Activated CD4-positive, alpha-beta T cell treated with anti-CD3 and anti-CD28 coated beads, Interleukin-2, amount 10 ng/mL, durations not matched to agents 24 days and 14 days (primary cell): ENCODE measurements at regions not wholly inside any gene's neighbourhood (a gene's known extent, or its start where the extent isn't known, plus 50 kb on each side); places are given as distances from the start of the nearest gene placed in this dataset.

Source experiments
- DNase-seq: peaks from one replicate; pipeline ENCODE4 v3.0.0; 2022
- H3K27ac Mint-ChIP-seq: one replicate; pipeline ENCODE4 v1.8.0; 2022; ENCODE audit warnings: mild to moderate bottlenecking, mixed read lengths
- H3K27me3 Mint-ChIP-seq: one replicate; pipeline ENCODE4 v1.8.0; 2022; ENCODE audit warnings: mixed read lengths
- H3K36me3 Mint-ChIP-seq: one replicate; pipeline ENCODE4 v1.8.0; 2022; ENCODE audit warnings: low read depth, mild to moderate bottlenecking, mixed read lengths
- H3K4me1 Mint-ChIP-seq: one replicate; pipeline ENCODE4 v1.8.0; 2021; ENCODE audit warnings: mixed read lengths
- H3K4me3 Mint-ChIP-seq: one replicate; pipeline ENCODE4 v1.8.0; 2022; ENCODE audit warnings: mild to moderate bottlenecking, moderate library complexity, mixed read lengths
- H3K9me3 Mint-ChIP-seq: one replicate; pipeline ENCODE4 v1.8.0; 2021; ENCODE audit warnings: mixed read lengths
- intact Hi-C: fragments of 100-400 bp; cut with micrococcal nuclease; formaldehyde crosslinking; loops from one replicate; pipeline ENCODE4 v1.15.1; 2023

DNA sequence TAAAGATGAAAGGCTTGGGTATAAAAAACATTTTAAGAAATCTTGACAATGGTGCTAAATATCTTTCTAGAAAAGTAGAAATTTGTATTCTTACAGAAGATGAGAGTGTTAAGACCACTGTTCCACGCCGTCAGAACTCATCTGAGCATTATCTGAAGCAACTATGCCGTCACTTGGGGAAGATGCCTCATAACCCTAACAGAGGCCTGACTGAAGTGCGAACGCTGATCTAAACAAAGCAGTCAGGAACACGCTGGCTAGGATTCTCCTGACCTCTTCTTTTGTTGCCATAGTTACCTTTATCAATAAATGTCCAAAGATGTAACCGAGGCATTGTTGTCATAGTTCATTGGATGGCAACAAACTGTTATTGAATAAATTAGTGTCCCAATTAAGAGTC lies 612.4 kb downstream of the LTN1 start:
- Mint-ChIP-seq H3K4me3 (no peak overlapping the region), H3K27ac (no peak overlapping the region), H3K4me1 (no peaks in the 10 kb centered on the region), H3K36me3 (no peaks in the 10 kb centered on the region), H3K27me3 (no peaks in the 10 kb centered on the region), H3K9me3 (no peaks in the 10 kb centered on the region)
- no peak for DNase-seq
- intact Hi-C loops, result no loop called here

- H3K4me3 Mint-ChIP-seq, result no peak overlapping the region
- H3K9me3 Mint-ChIP-seq, result no peaks in the 10 kb centered on the region
- H3K4me1 Mint-ChIP-seq, result no peaks in the 10 kb centered on the region
These were observed 614.7 kb downstream of the LTN1 start for GRCh38 chr21:28378026-28378425.

GRCh38 chr21:28375708-28376385 lies 616.8 kb downstream of the LTN1 start:
- Mint-ChIP-seq H3K27ac (no peak overlapping the region), H3K36me3 (no peaks in the 10 kb centered on the region), H3K4me1 (no peaks in the 10 kb centered on the region), H3K27me3 (no peaks in the 10 kb centered on the region), H3K9me3 (no peaks in the 10 kb centered on the region), H3K4me3 (no peak overlapping the region)
- intact Hi-C loops, result no loop called here
- no peak for DNase-seq

More at GRCh38 chr21:28378026-28378425, 614.7 kb downstream of the LTN1 start:
- intact Hi-C loops, result no loop called here
- no peaks in the 10 kb centered on the region for H3K27me3 Mint-ChIP-seq
- no peaks in the 10 kb centered on the region for H3K36me3 Mint-ChIP-seq
- no peak overlapping the region for H3K27ac Mint-ChIP-seq
- no peak for DNase-seq

DNA sequence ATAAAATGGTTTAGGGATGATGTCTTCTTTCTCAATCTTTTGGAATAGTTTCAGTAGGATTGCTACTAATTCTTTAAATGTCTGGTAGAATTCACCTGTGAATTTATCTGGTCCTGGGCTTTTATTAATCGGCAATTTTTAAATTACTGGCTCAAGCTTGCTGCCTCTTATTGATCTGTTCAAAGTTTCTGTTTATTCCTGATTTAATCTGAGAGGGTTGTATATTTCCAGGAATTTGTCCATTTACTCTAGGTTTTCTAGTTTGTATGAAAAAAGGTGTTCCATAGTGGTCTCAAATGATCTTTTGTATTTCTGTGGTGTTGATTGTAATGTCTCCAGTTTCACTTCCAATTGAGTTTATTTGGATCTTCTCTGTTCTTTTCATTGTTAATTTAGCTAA lies 617.8 kb downstream of the LTN1 start:
- H3K4me1 Mint-ChIP-seq, result no peaks in the 10 kb centered on the region
- intact Hi-C loops, result no loop called here
- no peak overlapping the region for H3K4me3 Mint-ChIP-seq
- H3K36me3 Mint-ChIP-seq, result no peaks in the 10 kb centered on the region
- DNase-seq, result no peak
- no peak overlapping the region for H3K27ac Mint-ChIP-seq
- H3K27me3 Mint-ChIP-seq, result no peaks in the 10 kb centered on the region
- no peaks in the 10 kb centered on the region for H3K9me3 Mint-ChIP-seq

DNA sequence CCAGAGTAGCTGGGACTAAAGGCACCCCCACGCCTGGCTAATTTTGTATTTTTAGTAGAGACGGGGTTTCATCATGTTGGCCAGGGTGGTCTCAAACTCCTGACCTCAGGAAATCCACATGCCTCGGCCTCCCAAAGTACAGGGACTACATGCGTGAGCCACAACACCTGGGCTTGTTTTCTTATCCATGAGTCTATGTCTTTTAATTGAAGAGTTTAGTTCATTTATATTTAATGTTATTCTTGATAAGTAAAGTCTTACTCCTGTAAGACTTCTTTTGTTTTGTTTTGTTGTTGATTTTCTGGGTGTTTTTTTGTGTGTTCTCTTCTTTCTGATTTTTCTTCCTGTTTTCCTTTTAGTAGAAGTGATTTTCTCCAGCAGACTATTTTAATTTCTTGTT lies 621.0 kb downstream of the LTN1 start:
- H3K4me3 Mint-ChIP-seq, result no peak overlapping the region
- DNase-seq, result no peak
- H3K27ac Mint-ChIP-seq, result no peak overlapping the region
- no peaks in the 10 kb centered on the region for H3K27me3 Mint-ChIP-seq
- H3K36me3 Mint-ChIP-seq, result no peaks in the 10 kb centered on the region
- no peaks in the 10 kb centered on the region for H3K9me3 Mint-ChIP-seq
- intact Hi-C loops, result no loop called here
- no peaks in the 10 kb centered on the region for H3K4me1 Mint-ChIP-seq

- H3K27me3 Mint-ChIP-seq, result no peaks in the 10 kb centered on the region
- no peak overlapping the region for H3K4me3 Mint-ChIP-seq
- no peaks in the 10 kb centered on the region for H3K9me3 Mint-ChIP-seq
- H3K4me1 Mint-ChIP-seq, result no peaks in the 10 kb centered on the region
- intact Hi-C loops, result no loop called here
- no peaks in the 10 kb centered on the region for H3K36me3 Mint-ChIP-seq
- no peak for DNase-seq
- H3K27ac Mint-ChIP-seq, result no peak overlapping the region
These were observed 633.4 kb downstream of the LTN1 start for GRCh38 chr21:28359300-28359699.

DNA sequence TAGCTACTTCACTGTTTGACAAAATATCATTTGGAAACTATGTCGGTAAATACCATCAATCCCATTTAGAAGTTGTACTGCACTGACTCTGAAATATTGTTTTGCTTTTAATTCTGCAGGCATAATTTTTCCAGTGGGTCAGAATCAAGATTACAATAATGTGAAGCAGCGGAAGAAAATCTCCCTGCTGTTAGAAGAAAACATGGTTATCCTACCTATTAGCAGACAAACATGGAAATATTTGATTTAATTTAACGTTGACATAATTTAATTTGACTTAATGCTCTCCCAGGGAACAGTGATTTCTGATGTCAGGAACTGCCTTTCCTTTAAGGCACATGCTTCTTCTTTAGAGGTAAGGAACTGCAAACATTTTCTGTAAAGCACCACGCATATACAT lies 634.0 kb downstream of the LTN1 start:
- H3K4me1 Mint-ChIP-seq, result no peaks in the 10 kb centered on the region
- intact Hi-C loops, result no loop called here
- H3K36me3 Mint-ChIP-seq, result no peaks in the 10 kb centered on the region
- no peak overlapping the region for H3K27ac Mint-ChIP-seq
- no peaks in the 10 kb centered on the region for H3K9me3 Mint-ChIP-seq
- no peak for DNase-seq
- no peaks in the 10 kb centered on the region for H3K27me3 Mint-ChIP-seq
- H3K4me3 Mint-ChIP-seq, result no peak overlapping the region

DNA sequence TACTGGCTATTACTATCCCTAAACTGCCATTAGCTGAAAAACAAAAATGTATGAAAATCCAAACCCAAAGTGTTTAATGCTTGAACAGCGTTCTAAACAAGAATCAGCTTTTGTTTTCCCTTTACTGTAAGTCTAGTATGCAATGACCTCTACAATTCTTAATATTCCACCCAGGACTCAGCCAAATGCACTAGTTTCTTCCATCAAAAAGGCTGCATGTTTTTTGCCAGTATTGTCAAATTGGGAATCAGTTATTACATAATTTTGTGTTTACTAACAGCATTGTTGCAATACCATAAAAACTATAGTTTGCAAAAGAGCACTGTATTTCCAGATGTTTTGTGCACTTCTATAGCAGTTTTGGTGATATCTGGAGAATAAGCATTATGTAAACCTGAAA lies 634.5 kb downstream of the LTN1 start:
- H3K36me3 Mint-ChIP-seq, result no peaks in the 10 kb centered on the region
- H3K27ac Mint-ChIP-seq, result no peak overlapping the region
- H3K27me3 Mint-ChIP-seq, result no peaks in the 10 kb centered on the region
- no peaks in the 10 kb centered on the region for H3K9me3 Mint-ChIP-seq
- intact Hi-C loops, result no loop called here
- H3K4me1 Mint-ChIP-seq, result no peaks in the 10 kb centered on the region
- H3K4me3 Mint-ChIP-seq, result no peak overlapping the region
- no peak for DNase-seq

DNA sequence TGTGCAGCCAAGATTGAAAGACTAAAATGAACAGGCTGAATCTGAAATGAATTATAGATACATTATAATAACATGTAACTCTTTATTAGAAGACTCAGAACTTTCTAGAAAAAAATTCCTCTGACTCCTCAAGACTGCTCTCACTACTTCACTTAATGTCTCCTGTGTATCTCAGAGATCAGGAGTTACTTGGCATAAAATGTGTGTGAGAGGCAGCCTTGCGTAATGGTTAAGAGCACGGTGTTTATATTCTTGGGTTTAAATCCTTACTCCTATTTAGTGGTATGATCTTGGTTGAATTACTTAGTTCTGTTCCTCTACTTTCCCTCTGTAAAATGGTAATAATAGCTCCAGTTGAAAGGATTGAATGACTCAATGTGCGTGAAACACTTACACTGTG lies 634.9 kb downstream of the LTN1 start:
- Mint-ChIP-seq H3K27ac (no peak overlapping the region), H3K9me3 (no peaks in the 10 kb centered on the region), H3K4me3 (no peak overlapping the region), H3K27me3 (no peaks in the 10 kb centered on the region), H3K4me1 (no peaks in the 10 kb centered on the region), H3K36me3 (no peaks in the 10 kb centered on the region)
- intact Hi-C loops, result no loop called here
- no peak for DNase-seq

DNA sequence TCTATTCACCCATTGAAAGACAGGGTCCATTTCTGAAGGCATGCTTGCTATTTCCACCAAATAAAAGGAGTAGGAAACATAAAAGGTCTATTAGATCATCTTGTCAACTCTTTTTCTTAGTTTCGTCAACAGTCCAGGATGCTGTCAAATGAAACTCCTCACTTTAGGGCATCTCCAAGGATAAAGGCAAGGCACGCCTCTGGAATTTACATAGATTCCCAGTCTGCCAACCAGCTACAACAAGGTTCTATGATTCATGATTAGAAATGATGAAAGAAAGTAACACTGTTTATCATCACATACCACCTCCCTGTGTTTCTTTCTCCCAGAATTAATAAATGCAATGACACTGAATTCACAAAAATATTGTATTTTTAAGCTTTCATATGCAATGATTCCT lies 636.3 kb downstream of the LTN1 start:
- Mint-ChIP-seq H3K27me3 (no peaks in the 10 kb centered on the region), H3K36me3 (no peaks in the 10 kb centered on the region), H3K4me1 (no peaks in the 10 kb centered on the region), H3K9me3 (no peaks in the 10 kb centered on the region), H3K27ac (no peak overlapping the region), H3K4me3 (no peak overlapping the region)
- intact Hi-C loops, result no loop called here
- DNase-seq, result no peak

GRCh38 chr21:28345934-28346333 lies 646.7 kb downstream of the LTN1 start:
- no peaks in the 10 kb centered on the region for H3K27me3 Mint-ChIP-seq
- H3K36me3 Mint-ChIP-seq, result no peaks in the 10 kb centered on the region
- intact Hi-C loops, result no loop called here
- H3K4me1 Mint-ChIP-seq, result no peaks in the 10 kb centered on the region
- no peak overlapping the region for H3K27ac Mint-ChIP-seq
- DNase-seq, result no peak
- H3K9me3 Mint-ChIP-seq, result no peaks in the 10 kb centered on the region
- H3K4me3 Mint-ChIP-seq, result no peak overlapping the region

GRCh38 chr21:28344985-28345384 lies 647.7 kb downstream of the LTN1 start:
- intact Hi-C loops, result no loop called here
- Mint-ChIP-seq H3K4me3 (no peak overlapping the region), H3K36me3 (no peaks in the 10 kb centered on the region), H3K27ac (no peak overlapping the region), H3K4me1 (no peaks in the 10 kb centered on the region), H3K27me3 (no peaks in the 10 kb centered on the region), H3K9me3 (no peaks in the 10 kb centered on the region)
- no peak for DNase-seq

DNA sequence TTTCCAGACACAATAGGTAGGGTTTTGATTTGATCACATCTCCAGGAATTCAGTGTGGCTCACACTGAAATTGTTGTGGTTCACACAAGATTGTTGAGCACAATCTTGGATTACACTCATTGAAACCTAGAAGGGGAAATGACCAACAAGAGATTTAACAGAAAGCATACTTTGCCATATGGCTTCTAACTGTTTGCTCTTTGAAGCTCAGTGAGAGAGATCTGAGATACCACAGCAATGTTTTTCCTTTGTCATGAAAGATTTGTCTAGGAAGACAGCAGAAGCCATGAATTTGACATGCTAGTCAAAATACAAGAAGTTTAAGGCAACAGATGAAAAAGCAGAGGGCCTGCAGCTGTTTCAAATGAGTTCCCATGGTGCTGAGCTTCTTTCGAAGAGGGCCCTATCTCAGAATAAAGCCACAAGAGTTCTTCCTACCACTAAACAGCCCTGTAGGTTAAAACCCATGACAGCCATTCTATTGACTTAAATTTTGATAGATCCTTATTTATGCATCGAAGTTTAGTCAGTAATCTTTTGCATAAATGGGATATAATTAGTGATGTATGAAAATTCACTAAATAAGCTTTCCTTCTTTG lies 650.4 kb downstream of the LTN1 start:
- H3K27me3 Mint-ChIP-seq, result no peaks in the 10 kb centered on the region
- DNase-seq, result no peak
- H3K4me1 Mint-ChIP-seq, result no peaks in the 10 kb centered on the region
- no peak overlapping the region for H3K4me3 Mint-ChIP-seq
- H3K36me3 Mint-ChIP-seq, result no peaks in the 10 kb centered on the region
- no peaks in the 10 kb centered on the region for H3K9me3 Mint-ChIP-seq
- H3K27ac Mint-ChIP-seq, result no peak overlapping the region
- intact Hi-C loops, result no loop called here

- no peaks in the 10 kb centered on the region for H3K4me1 Mint-ChIP-seq
- intact Hi-C loops, result no loop called here
- no peak overlapping the region for H3K27ac Mint-ChIP-seq
- no peaks in the 10 kb centered on the region for H3K27me3 Mint-ChIP-seq
- H3K4me3 Mint-ChIP-seq, result no peak overlapping the region
- no peaks in the 10 kb centered on the region for H3K36me3 Mint-ChIP-seq
- DNase-seq, result no peak
- no peaks in the 10 kb centered on the region for H3K9me3 Mint-ChIP-seq
These were observed 653.3 kb downstream of the LTN1 start for GRCh38 chr21:28339403-28339802.

GRCh38 chr21:28338701-28339305 lies 653.9 kb downstream of the LTN1 start:
- Mint-ChIP-seq H3K27ac (no peak overlapping the region), H3K36me3 (no peaks in the 10 kb centered on the region), H3K4me3 (no peak overlapping the region), H3K27me3 (no peaks in the 10 kb centered on the region), H3K9me3 (no peaks in the 10 kb centered on the region), H3K4me1 (no peaks in the 10 kb centered on the region)
- DNase-seq, result no peak
- intact Hi-C loops, result no loop called here
